Smooth muscle cell (in vitro differentiated cells): ENCODE measurements at regions not wholly inside any gene's neighbourhood (a gene's known extent, or its start where the extent isn't known, plus 50 kb on each side); places are given as distances from the start of the nearest gene placed in this dataset.

Experiments used
- DNase-seq: peaks from one replicate; lab custom pipeline; 2025; ENCODE audit not compliant: unreplicated experiment; lab: John Stamatoyannopoulos, UW
- H2AFZ ChIP-seq: fragments of 200-600 bp; sonication (generic); 2 replicates; pipeline ENCODE4 v1.6.0; 2016; ENCODE audit warnings: antibody characterized with exemption, low read depth, mild to moderate bottlenecking
- H3F3A ChIP-seq: fragments of 200-600 bp; sonication (generic); 2 replicates; pipeline ENCODE4 v1.6.0; 2017; ENCODE audit warnings: antibody characterized with exemption, low read depth
- H3K27ac ChIP-seq: fragments of 200-600 bp; sonication (generic); 2 replicates; pipeline ENCODE4 v1.5.1; 2016; ENCODE audit warnings: low read depth, mild to moderate bottlenecking
- H3K27me3 ChIP-seq: fragments of 200-600 bp; sonication (generic); 2 replicates; pipeline ENCODE4 v1.6.1; 2016; ENCODE audit warnings: low read depth, mild to moderate bottlenecking
- H3K36me3 ChIP-seq: fragments of 200-600 bp; sonication (generic); 2 replicates; pipeline ENCODE4 v1.5.1; 2016; ENCODE audit warnings: low read depth
- H3K4me1 ChIP-seq: fragments of 200-600 bp; sonication (generic); 2 replicates; pipeline ENCODE4 v1.5.1; 2016; ENCODE audit warnings: low read depth
- H3K4me2 ChIP-seq: fragments of 200-600 bp; sonication (generic); 2 replicates; pipeline ENCODE4 v1.6.0; 2016; ENCODE audit warnings: mild to moderate bottlenecking
- H3K4me3 ChIP-seq: fragments of 200-600 bp; sonication (generic); 2 replicates; pipeline ENCODE4 v1.5.1; 2016; ENCODE audit warnings: mild to moderate bottlenecking
- H3K79me2 ChIP-seq: fragments of 200-600 bp; sonication (generic); 2 replicates; pipeline ENCODE4 v1.6.0; 2016; ENCODE audit warnings: low read depth, mild to moderate bottlenecking
- H3K9ac ChIP-seq: fragments of 200-600 bp; sonication (generic); 2 replicates; pipeline ENCODE4 v1.6.0; 2016; ENCODE audit warnings: low read depth
- H3K9me3 ChIP-seq: fragments of 200-600 bp; sonication (generic); replicated peaks from 2 replicates; pipeline ENCODE4 v1.5.1; 2016; ENCODE audit warnings: low read depth
- H4K20me1 ChIP-seq: fragments of 200-600 bp; sonication (generic); 2 replicates; pipeline ENCODE4 v1.6.0; 2016; ENCODE audit warnings: low read depth
- WGBS: methylation state at CpG from one replicate; pipeline ENCODE4 v1.1.7; 2016; ENCODE audit warnings: low lambda C conversion rate; 5-methylcytosine and 5-hydroxymethylcytosine counted together
- TF ChIP-seq, protein P1 (sequence below): fragments of 200-600 bp; sonication (generic); IDR thresholded peaks from 2 replicates; pipeline ENCODE4 v1.5.1; 2017; ENCODE audit warnings: borderline replicate concordance, mild to moderate bottlenecking, antibody characterized with exemption; ENCODE audit not compliant: insufficient read depth, poor library complexity, severe bottlenecking

GRCh38 chr5:121029536-121030245 lies 565.6 kb downstream of the PRR16 start:
- no peak for DNase-seq
- no peaks in the 10 kb centered on the region for H3K4me1 ChIP-seq
- no peaks in the 10 kb centered on the region for H3K36me3 ChIP-seq
- peaks cover 11% of the 10 kb centered on the region for H3K27me3 ChIP-seq
- H3K79me2 ChIP-seq: no peaks in the 10 kb centered on the region
- H3K4me3 ChIP-seq: no peak overlapping the region
- no peak overlapping the region for H3K9ac ChIP-seq
- H2AFZ ChIP-seq: no peak overlapping the region
- WGBS: 78% methylated on average over 4 of the region's 4 CpGs
- H3K27ac ChIP-seq: no peak overlapping the region
- no peaks in the 10 kb centered on the region for H4K20me1 ChIP-seq
- TF ChIP-seq, protein P1, sequence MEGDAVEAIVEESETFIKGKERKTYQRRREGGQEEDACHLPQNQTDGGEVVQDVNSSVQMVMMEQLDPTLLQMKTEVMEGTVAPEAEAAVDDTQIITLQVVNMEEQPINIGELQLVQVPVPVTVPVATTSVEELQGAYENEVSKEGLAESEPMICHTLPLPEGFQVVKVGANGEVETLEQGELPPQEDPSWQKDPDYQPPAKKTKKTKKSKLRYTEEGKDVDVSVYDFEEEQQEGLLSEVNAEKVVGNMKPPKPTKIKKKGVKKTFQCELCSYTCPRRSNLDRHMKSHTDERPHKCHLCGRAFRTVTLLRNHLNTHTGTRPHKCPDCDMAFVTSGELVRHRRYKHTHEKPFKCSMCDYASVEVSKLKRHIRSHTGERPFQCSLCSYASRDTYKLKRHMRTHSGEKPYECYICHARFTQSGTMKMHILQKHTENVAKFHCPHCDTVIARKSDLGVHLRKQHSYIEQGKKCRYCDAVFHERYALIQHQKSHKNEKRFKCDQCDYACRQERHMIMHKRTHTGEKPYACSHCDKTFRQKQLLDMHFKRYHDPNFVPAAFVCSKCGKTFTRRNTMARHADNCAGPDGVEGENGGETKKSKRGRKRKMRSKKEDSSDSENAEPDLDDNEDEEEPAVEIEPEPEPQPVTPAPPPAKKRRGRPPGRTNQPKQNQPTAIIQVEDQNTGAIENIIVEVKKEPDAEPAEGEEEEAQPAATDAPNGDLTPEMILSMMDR: no peak
- no peak overlapping the region for H3K4me2 ChIP-seq
- H3F3A ChIP-seq: no peaks in the 10 kb centered on the region
- H3K9me3 ChIP-seq: no peaks in the 10 kb centered on the region

DNA sequence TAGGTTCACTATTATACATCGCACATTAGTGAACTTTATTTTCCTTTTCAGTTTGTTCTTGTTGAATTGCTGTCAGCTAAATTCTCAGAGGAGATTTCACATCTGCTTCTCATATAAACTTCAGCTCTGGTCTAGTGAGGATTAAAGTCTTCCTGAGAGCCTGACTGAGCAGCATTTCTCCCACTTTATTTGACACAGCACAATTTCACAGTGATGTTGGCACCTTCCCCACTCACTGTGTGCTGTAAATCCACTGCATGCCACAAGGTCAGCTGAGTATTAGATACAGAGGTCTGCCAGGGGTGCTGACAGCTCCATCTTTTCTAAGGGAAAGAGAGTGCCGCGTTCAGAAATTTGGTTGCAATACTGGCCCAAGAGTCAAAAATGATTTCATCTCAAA lies 567.4 kb downstream of the PRR16 start:
- H3K4me3 ChIP-seq: no peak overlapping the region
- H3K27me3 ChIP-seq: peaks cover 11% of the 10 kb centered on the region
- no peak overlapping the region for H2AFZ ChIP-seq
- no peaks in the 10 kb centered on the region for H3K9me3 ChIP-seq
- no peak overlapping the region for H3K27ac ChIP-seq
- no peaks in the 10 kb centered on the region for H3K4me1 ChIP-seq
- DNase-seq: no peak
- 40% methylated on average over 3 of the region's 3 CpGs for WGBS
- TF ChIP-seq, protein P1: no peak
- no peak overlapping the region for H3K9ac ChIP-seq
- no peak overlapping the region for H3K4me2 ChIP-seq
- no peaks in the 10 kb centered on the region for H3K79me2 ChIP-seq
- no peaks in the 10 kb centered on the region for H3K36me3 ChIP-seq
- H4K20me1 ChIP-seq: no peaks in the 10 kb centered on the region
- H3F3A ChIP-seq: no peaks in the 10 kb centered on the region

- TF ChIP-seq, protein P1: no peak
- H3K27me3 ChIP-seq: peaks cover 11% of the 10 kb centered on the region
- H4K20me1 ChIP-seq: no peaks in the 10 kb centered on the region
- H3K36me3 ChIP-seq: no peaks in the 10 kb centered on the region
- H3K9me3 ChIP-seq: no peaks in the 10 kb centered on the region
- no peak overlapping the region for H3K4me3 ChIP-seq
- no peak for DNase-seq
- H3K9ac ChIP-seq: no peak overlapping the region
- no peak overlapping the region for H3K27ac ChIP-seq
- H3K79me2 ChIP-seq: no peaks in the 10 kb centered on the region
- no peak overlapping the region for H3K4me2 ChIP-seq
- H3K4me1 ChIP-seq: no peaks in the 10 kb centered on the region
- H3F3A ChIP-seq: no peaks in the 10 kb centered on the region
- H2AFZ ChIP-seq: no peak overlapping the region
Observed at GRCh38 chr5:121033334-121033733, 569.2 kb downstream of the PRR16 start.

- no peak overlapping the region for H3K27ac ChIP-seq
- H3K4me2 ChIP-seq: no peak overlapping the region
- H3K79me2 ChIP-seq: no peaks in the 10 kb centered on the region
- TF ChIP-seq, protein P1: no peak
- H3F3A ChIP-seq: no peaks in the 10 kb centered on the region
- H3K27me3 ChIP-seq: peaks cover 7% of the 10 kb centered on the region
- H3K9ac ChIP-seq: no peak overlapping the region
- no peak overlapping the region for H2AFZ ChIP-seq
- H3K4me3 ChIP-seq: no peak overlapping the region
- H3K36me3 ChIP-seq: no peaks in the 10 kb centered on the region
- WGBS: 89% methylated on average over 4 of the region's 4 CpGs
- no peak for DNase-seq
- no peaks in the 10 kb centered on the region for H3K4me1 ChIP-seq
- no peaks in the 10 kb centered on the region for H3K9me3 ChIP-seq
- no peaks in the 10 kb centered on the region for H4K20me1 ChIP-seq
Observed at GRCh38 chr5:121038438-121038837, 574.3 kb downstream of the PRR16 start.
